Smooth muscle cell (in vitro differentiated cells): ENCODE measurements at regions not wholly inside any gene's neighbourhood (a gene's known extent, or its start where the extent isn't known, plus 50 kb on each side); places are given as distances from the start of the nearest gene placed in this dataset.

Source experiments
- DNase-seq: peaks from one replicate; lab custom pipeline; 2025; ENCODE audit not compliant: unreplicated experiment; lab: John Stamatoyannopoulos, UW
- H2AFZ ChIP-seq: fragments of 200-600 bp; sonication (generic); 2 replicates; pipeline ENCODE4 v1.6.0; 2016; ENCODE audit warnings: antibody characterized with exemption, low read depth, mild to moderate bottlenecking
- H3F3A ChIP-seq: fragments of 200-600 bp; sonication (generic); 2 replicates; pipeline ENCODE4 v1.6.0; 2017; ENCODE audit warnings: antibody characterized with exemption, low read depth
- H3K27ac ChIP-seq: fragments of 200-600 bp; sonication (generic); 2 replicates; pipeline ENCODE4 v1.5.1; 2016; ENCODE audit warnings: low read depth, mild to moderate bottlenecking
- H3K27me3 ChIP-seq: fragments of 200-600 bp; sonication (generic); 2 replicates; pipeline ENCODE4 v1.6.1; 2016; ENCODE audit warnings: low read depth, mild to moderate bottlenecking
- H3K36me3 ChIP-seq: fragments of 200-600 bp; sonication (generic); 2 replicates; pipeline ENCODE4 v1.5.1; 2016; ENCODE audit warnings: low read depth
- H3K4me1 ChIP-seq: fragments of 200-600 bp; sonication (generic); 2 replicates; pipeline ENCODE4 v1.5.1; 2016; ENCODE audit warnings: low read depth
- H3K4me2 ChIP-seq: fragments of 200-600 bp; sonication (generic); 2 replicates; pipeline ENCODE4 v1.6.0; 2016; ENCODE audit warnings: mild to moderate bottlenecking
- H3K4me3 ChIP-seq: fragments of 200-600 bp; sonication (generic); 2 replicates; pipeline ENCODE4 v1.5.1; 2016; ENCODE audit warnings: mild to moderate bottlenecking
- H3K79me2 ChIP-seq: fragments of 200-600 bp; sonication (generic); 2 replicates; pipeline ENCODE4 v1.6.0; 2016; ENCODE audit warnings: low read depth, mild to moderate bottlenecking
- H3K9ac ChIP-seq: fragments of 200-600 bp; sonication (generic); 2 replicates; pipeline ENCODE4 v1.6.0; 2016; ENCODE audit warnings: low read depth
- H3K9me3 ChIP-seq: fragments of 200-600 bp; sonication (generic); replicated peaks from 2 replicates; pipeline ENCODE4 v1.5.1; 2016; ENCODE audit warnings: low read depth
- H4K20me1 ChIP-seq: fragments of 200-600 bp; sonication (generic); 2 replicates; pipeline ENCODE4 v1.6.0; 2016; ENCODE audit warnings: low read depth
- WGBS: methylation state at CpG from one replicate; pipeline ENCODE4 v1.1.7; 2016; ENCODE audit warnings: low lambda C conversion rate; 5-methylcytosine and 5-hydroxymethylcytosine counted together
- TF ChIP-seq, protein P1 (sequence below): fragments of 200-600 bp; sonication (generic); IDR thresholded peaks from 2 replicates; pipeline ENCODE4 v1.5.1; 2017; ENCODE audit warnings: borderline replicate concordance, mild to moderate bottlenecking, antibody characterized with exemption; ENCODE audit not compliant: insufficient read depth, poor library complexity, severe bottlenecking

DNA sequence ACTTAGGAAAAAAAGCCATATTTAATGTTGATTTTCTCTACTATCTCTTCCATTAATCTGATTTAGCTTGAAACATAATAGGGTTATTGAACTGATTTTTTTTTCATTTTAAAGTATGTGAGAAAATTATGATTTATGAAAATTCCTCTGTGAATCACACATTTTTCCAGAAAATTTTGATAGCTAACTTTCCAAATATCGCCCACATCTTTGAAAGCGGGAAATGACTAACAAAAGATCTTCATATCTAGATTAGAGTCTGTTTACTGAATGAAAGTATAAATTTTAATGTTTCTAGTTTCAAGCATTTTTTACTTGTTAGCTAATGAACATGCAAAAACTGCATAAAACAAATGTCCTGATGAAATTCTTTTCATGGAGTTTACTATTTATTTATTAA is 97.4 kb downstream of the POSTN start:
- Histone ChIP-seq H3K79me2 (no peaks in the 10 kb centered on the region), H3F3A (no peaks in the 10 kb centered on the region), H3K27ac (no peak overlapping the region), H2AFZ (no peak overlapping the region), H3K9ac (no peak overlapping the region), H3K36me3 (no peaks in the 10 kb centered on the region), H3K4me3 (no peak overlapping the region), H3K4me1 (no peaks in the 10 kb centered on the region), H4K20me1 (no peaks in the 10 kb centered on the region), H3K4me2 (no peak overlapping the region), H3K27me3 (no peaks in the 10 kb centered on the region), H3K9me3 (no peaks in the 10 kb centered on the region)
- DNase-seq, result no peak
- TF ChIP-seq, protein P1, sequence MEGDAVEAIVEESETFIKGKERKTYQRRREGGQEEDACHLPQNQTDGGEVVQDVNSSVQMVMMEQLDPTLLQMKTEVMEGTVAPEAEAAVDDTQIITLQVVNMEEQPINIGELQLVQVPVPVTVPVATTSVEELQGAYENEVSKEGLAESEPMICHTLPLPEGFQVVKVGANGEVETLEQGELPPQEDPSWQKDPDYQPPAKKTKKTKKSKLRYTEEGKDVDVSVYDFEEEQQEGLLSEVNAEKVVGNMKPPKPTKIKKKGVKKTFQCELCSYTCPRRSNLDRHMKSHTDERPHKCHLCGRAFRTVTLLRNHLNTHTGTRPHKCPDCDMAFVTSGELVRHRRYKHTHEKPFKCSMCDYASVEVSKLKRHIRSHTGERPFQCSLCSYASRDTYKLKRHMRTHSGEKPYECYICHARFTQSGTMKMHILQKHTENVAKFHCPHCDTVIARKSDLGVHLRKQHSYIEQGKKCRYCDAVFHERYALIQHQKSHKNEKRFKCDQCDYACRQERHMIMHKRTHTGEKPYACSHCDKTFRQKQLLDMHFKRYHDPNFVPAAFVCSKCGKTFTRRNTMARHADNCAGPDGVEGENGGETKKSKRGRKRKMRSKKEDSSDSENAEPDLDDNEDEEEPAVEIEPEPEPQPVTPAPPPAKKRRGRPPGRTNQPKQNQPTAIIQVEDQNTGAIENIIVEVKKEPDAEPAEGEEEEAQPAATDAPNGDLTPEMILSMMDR, result no peak
- WGBS, result 95% methylated on average over 2 of the region's 2 CpGs

DNA sequence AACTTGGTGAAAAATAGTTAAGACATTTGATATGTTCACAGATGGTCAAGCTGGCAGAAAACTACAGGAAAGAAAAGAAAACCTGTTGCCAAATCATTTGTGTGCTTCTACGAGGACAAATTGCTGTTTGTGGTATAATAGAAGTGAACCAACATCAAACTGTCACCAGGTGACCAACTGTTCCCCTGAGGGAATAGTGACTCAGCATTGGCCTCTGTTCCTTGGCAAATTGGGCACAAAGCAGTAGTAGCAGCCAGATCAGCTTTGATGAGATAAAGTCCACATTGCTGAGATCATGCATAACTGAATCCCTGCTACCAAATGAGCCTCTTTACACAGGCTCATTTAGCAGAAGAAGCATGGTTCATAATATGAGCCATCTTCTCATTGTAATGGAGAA is 103.5 kb downstream of the POSTN start:
- Histone ChIP-seq H3K79me2 (no peaks in the 10 kb centered on the region), H3K4me1 (no peaks in the 10 kb centered on the region), H3K36me3 (no peaks in the 10 kb centered on the region), H3K9ac (no peak overlapping the region), H2AFZ (no peak overlapping the region), H4K20me1 (no peaks in the 10 kb centered on the region), H3F3A (no peaks in the 10 kb centered on the region), H3K27me3 (no peaks in the 10 kb centered on the region), H3K9me3 (no peaks in the 10 kb centered on the region), H3K4me3 (no peak overlapping the region), H3K4me2 (no peak overlapping the region), H3K27ac (no peak overlapping the region)
- TF ChIP-seq, protein P1, result no peak
- WGBS, result 72% methylated on average over 1 of the region's 1 CpG
- DNase-seq, result no peak

DNA sequence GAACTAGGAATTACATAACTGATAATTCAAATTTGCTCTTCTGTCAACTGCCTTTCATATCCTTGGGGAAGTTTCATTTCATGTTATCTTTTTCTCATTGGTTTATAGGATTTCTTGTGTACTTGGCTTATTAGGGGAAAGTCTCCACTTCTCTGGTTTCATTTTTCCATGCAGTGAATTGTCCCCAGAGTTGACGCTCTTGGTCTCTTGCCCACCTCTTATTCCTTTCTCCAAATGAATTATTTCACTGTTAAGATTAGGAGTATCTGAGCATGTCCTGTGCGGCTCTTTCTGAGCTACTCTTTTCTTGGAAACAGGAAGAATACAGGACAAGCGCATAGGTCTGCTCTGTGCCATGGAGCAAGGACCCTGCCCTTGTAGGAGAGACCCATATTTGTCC is 104.8 kb downstream of the POSTN start:
- Histone ChIP-seq H3K9me3 (no peaks in the 10 kb centered on the region), H3K4me2 (no peak overlapping the region), H3K4me3 (no peak overlapping the region), H3F3A (no peaks in the 10 kb centered on the region), H3K4me1 (no peaks in the 10 kb centered on the region), H3K9ac (no peak overlapping the region), H3K36me3 (no peaks in the 10 kb centered on the region), H2AFZ (no peak overlapping the region), H4K20me1 (no peaks in the 10 kb centered on the region), H3K27me3 (no peaks in the 10 kb centered on the region), H3K79me2 (no peaks in the 10 kb centered on the region), H3K27ac (no peak overlapping the region)
- 100% methylated on average over 3 of the region's 3 CpGs for WGBS
- DNase-seq, result no peak
- TF ChIP-seq, protein P1, result no peak

DNA sequence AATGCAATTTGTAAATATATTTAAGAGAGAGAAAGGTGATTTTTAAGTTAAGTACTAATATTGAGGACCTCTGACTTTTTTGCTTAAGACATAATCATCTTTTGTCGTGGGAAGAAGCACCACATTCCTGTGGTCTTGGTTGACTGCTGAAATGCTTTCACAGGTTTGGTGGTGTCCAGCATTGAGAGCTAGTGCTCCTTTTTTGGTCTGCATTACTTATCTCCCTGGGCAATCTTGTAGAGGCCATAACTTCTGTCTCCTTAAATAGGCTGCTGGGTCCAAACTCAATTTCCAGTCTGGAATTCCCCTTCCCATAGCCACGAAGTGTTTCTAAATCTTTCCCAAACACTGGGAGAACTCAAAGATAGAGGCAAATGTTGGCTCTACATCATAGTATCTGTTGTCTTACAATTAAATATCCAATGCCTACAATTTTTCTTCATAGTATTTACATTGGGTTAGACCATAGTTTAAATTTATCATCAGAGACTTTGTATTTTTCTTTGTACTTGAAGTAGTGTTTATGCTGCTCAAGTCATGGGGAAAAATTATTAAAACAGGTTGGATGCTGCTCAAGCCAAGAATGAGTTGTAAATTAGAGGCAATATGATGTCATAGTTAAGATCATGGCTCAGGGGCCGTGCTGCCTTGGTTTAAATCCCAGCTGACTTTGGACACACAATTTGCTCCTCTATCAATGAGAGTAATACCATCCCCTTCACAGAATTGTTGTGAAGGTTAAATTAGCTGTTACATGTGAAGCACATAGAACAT is 105.6 kb downstream of the POSTN start:
- TF ChIP-seq, protein P1, result no peak
- no peaks in the 10 kb centered on the region for H3K36me3 ChIP-seq
- DNase-seq, result no peak
- no peaks in the 10 kb centered on the region for H3F3A ChIP-seq
- H3K79me2 ChIP-seq, result no peaks in the 10 kb centered on the region
- no peak overlapping the region for H3K9ac ChIP-seq
- 14% methylated on average over 3 of the region's 3 CpGs for WGBS
- no peak overlapping the region for H2AFZ ChIP-seq
- peak overlapping the region; percentile 49 for H3K27ac ChIP-seq
- H4K20me1 ChIP-seq, result no peaks in the 10 kb centered on the region
- H3K4me1 ChIP-seq, result no peaks in the 10 kb centered on the region
- H3K4me2 ChIP-seq, result peak overlapping the region; percentile 41
- H3K27me3 ChIP-seq, result no peaks in the 10 kb centered on the region
- H3K9me3 ChIP-seq, result no peaks in the 10 kb centered on the region
- H3K4me3 ChIP-seq, result no peak overlapping the region
